Heart right ventricle (tissue), 16 donors: ENCODE measurements at regions not wholly inside any gene's neighbourhood (a gene's known extent, or its start where the extent isn't known, plus 50 kb on each side); places are given as distances from the start of the nearest gene placed in this dataset.

Experiments used
- ATAC-seq, 8 donors: fragments of 200-7000 bp; cut with Tn5 transposase; one replicate each; pipeline ENCODE4 v1.9.1; 2020; ENCODE audit warnings: mild to moderate bottlenecking in 8 of 8, moderate library complexity in 8 of 8, moderate number of reproducible peaks in 1 of 8
- DNase-seq, 2 donors: peaks; one replicate each; pipeline ENCODE4 v3.0.0-alpha.2; 2020
- H3K27ac ChIP-seq, 10 donors: fragments of 200-600 bp; sonication (generic) in 2 of 10; one replicate each; pipeline versions ENCODE4 v1.5.0 to v1.8.0; 2020 to 2022; ENCODE audit warnings: mild to moderate bottlenecking in 3 of 10
- H3K27me3 ChIP-seq, 7 donors: fragments of 200-600 bp; one replicate each; pipeline ENCODE4 v1.8.0; 2021 to 2022; ENCODE audit warnings: mild to moderate bottlenecking in 2 of 7
- H3K36me3 ChIP-seq, 9 donors: fragments of 200-600 bp; sonication (generic) in 1 of 9; one replicate each; pipeline versions ENCODE4 v1.5.0 to v1.8.0; 2020 to 2022; ENCODE audit warnings: mild to moderate bottlenecking in 2 of 9
- H3K4me1 ChIP-seq, 9 donors: fragments of 200-600 bp; sonication (generic) in 1 of 9; one replicate each; pipeline versions ENCODE4 v1.5.0 to v1.8.0; 2020 to 2022; ENCODE audit warnings: mild to moderate bottlenecking in 4 of 9
- H3K4me3 ChIP-seq, 10 donors: fragments of 200-600 bp; sonication (generic) in 2 of 10; one replicate each; pipeline versions ENCODE4 v1.5.0 to v1.8.0; 2020 to 2022; ENCODE audit warnings: mild to moderate bottlenecking in 7 of 10, moderate library complexity in 2 of 10
- H3K9me3 ChIP-seq, 11 donors: fragments of 200-600 bp in 10 of 11; sonication (generic) in 2 of 11; one replicate each; pipeline versions ENCODE4 v1.5.0 to v1.8.0; 2013 to 2022; ENCODE audit warnings: mild to moderate bottlenecking in 2 of 11, control low read depth in 1 of 11, moderate library complexity in 1 of 11
- CTCF ChIP-seq, 9 donors: fragments of 200-600 bp; sonication (generic) in 2 of 9; IDR thresholded peaks; one replicate each; pipeline versions ENCODE4 v1.5.0 to v1.8.0; 2021 to 2022; ENCODE audit warnings: antibody characterized with exemption in 9 of 9, mild to moderate bottlenecking in 5 of 9, moderate library complexity in 1 of 9
- WGBS, 2 donors: extraction: QIAGEN DNeasy Blood & Tissue Kit; methylation state at CpG; one replicate each; pipeline ENCODE4 v1.1.7; 2013; ENCODE audit warnings: inconsistent platforms in 1 of 2; 5-methylcytosine and 5-hydroxymethylcytosine counted together
- intact Hi-C, 10 donors: fragments of 100-400 bp; cut with DNase I; formaldehyde crosslinking; loops; one replicate each; pipeline versions ENCODE4 v1.11.1 to v1.14.2; 2022
- donor health status: Arrhythmogenic right ventricular cardiomyopathy.
- donor health status: ischemic (EF 13 %, LVEDD 7.1; RV severe dilation, severe dysfunction).
- donor health status: healthy with polysubstance abuse.
- donor health status: DM: no; HTN: yes; CAD: no.
- donor health status: DM: no; HTN: no; CAD: no.
- donor health status: ischemic (EF 25% LVEDD 6.9; RV normal size, moderate dysfunction).
- donor health status: ischemic (EF 25% LVEDD 5.7; RV mildly dilated, moderate dysfunction).
- donor health status: healthy.
- donor health status: DM: yes; HTN: yes; CAD: no.
- donor health status: Ischemic cardiomyopathy.
- donor health status: ischemic (EF 35%, LVEDD 5.7; RV mildly dilated, moderate dysfunction).
- donor health status: nonischemic (EF 11% LVEDD 7.7; RV severe dilation, severe dysfunction).
- donor health status: DM: yes; HTN: yes; CAD: no.
- donor health status: PGD.
- donor health status: ischemic (EF 29% LVEDD 5.4; RV normal size, mild dysfunction).
- donor health status: nonischemic (EF 23%, LVEDD 6.1; RV moderate dilation, normal function).

- Histone ChIP-seq H3K27ac (no peak overlapping the region), H3K9me3 (no peaks in the 10 kb centered on the region), H3K36me3 (no peaks in the 10 kb centered on the region), H3K4me1 (peaks cover 0 to 5% (median 0%) of the 10 kb centered on the region in 9 donors), H3K4me3 (no peak overlapping the region), H3K27me3 (no peaks in the 10 kb centered on the region)
- ATAC-seq, result no peak
- TF ChIP-seq CTCF (IDR thresholded peaks at IDR 0.05), result no peak
- DNase-seq, result no peak
- 77 to 82% methylated on average over 4 of the region's 4 CpGs for WGBS, 2 donors
- intact Hi-C loops, result no loop called here
Measured at GRCh38 chr6:97438011-97438671, 155.1 kb upstream of the MMS22L start.

- Histone ChIP-seq H3K36me3 (no peaks in the 10 kb centered on the region), H3K9me3 (no peaks in the 10 kb centered on the region), H3K27ac (no peak overlapping the region), H3K27me3 (no peaks in the 10 kb centered on the region), H3K4me1 (peaks cover 0 to 5% (median 0%) of the 10 kb centered on the region in 9 donors), H3K4me3 (no peak overlapping the region)
- TF ChIP-seq CTCF (IDR thresholded peaks at IDR 0.05), result peak in 6 of 9 donors; percentile 23 to 54 (median 35)
- intact Hi-C loops, result loop anchor here in 1 of 10 donors (5.0 kb wide), 1 partner anchor 373 kb away; no protein-coding TSS in a partner anchor
- ATAC-seq, result peak in 3 of 8 donors; percentile 56 to 73 (median 65)
- 12 to 15% methylated on average over 7 of the region's 7 CpGs for WGBS, 2 donors
- peak in 1 of 2 donors; percentile 8 for DNase-seq
Measured at GRCh38 chr6:97440590-97441176, 157.7 kb upstream of the MMS22L start.

GRCh38 chr6:97443408-97444080 lies 160.5 kb upstream of the MMS22L start:
- Histone ChIP-seq H3K4me1 (peaks cover 0 to 5% (median 0%) of the 10 kb centered on the region in 9 donors), H3K27me3 (no peaks in the 10 kb centered on the region), H3K36me3 (no peaks in the 10 kb centered on the region), H3K9me3 (no peaks in the 10 kb centered on the region), H3K27ac (no peak overlapping the region), H3K4me3 (no peak overlapping the region)
- 85 to 86% methylated on average over 5 of the region's 5 CpGs for WGBS, 2 donors
- ATAC-seq (no peak), DNase-seq (no peak)
- no peak for TF ChIP-seq CTCF (IDR thresholded peaks at IDR 0.05)
- intact Hi-C loops, result loop anchor here in 1 of 10 donors (5.0 kb wide), 1 partner anchor 376 kb away; no protein-coding TSS in a partner anchor

GRCh38 chr6:97445407-97445806 lies 162.4 kb upstream of the MMS22L start:
- 83 to 88% methylated on average over 3 of the region's 3 CpGs for WGBS, 2 donors

More at GRCh38 chr6:97445407-97445806, 162.4 kb upstream of the MMS22L start:
- ATAC-seq, result no peak
- no peak for TF ChIP-seq CTCF (IDR thresholded peaks at IDR 0.05)
- Histone ChIP-seq H3K9me3 (no peaks in the 10 kb centered on the region), H3K27me3 (no peaks in the 10 kb centered on the region), H3K27ac (no peak overlapping the region), H3K36me3 (no peaks in the 10 kb centered on the region), H3K4me1 (peaks cover 0 to 4% (median 0%) of the 10 kb centered on the region in 9 donors), H3K4me3 (no peak overlapping the region)
- DNase-seq, result no peak
- intact Hi-C loops, result no loop called here
